VCaP (cell line): ENCODE measurements at regions not wholly inside any gene's neighbourhood (a gene's known extent, or its start where the extent isn't known, plus 50 kb on each side); places are given as distances from the start of the nearest gene placed in this dataset.

Source experiments
- H3K27ac ChIP-seq: fragments of 450-650 bp; 2 replicates; pipeline ENCODE4 v1.5.1; 2017
- CTCF ChIP-seq: fragments of 450-650 bp; conservative IDR thresholded peaks from 2 replicates; pipeline ENCODE4 v1.5.1; 2017; ENCODE audit warnings: mild to moderate bottlenecking, moderate library complexity

- no peak for TF ChIP-seq CTCF
Observed at GRCh38 chr1:221994274-221994698, 252.4 kb upstream of the DUSP10 start.

GRCh38 chr1:221993444-221993948 is 251.6 kb upstream of the DUSP10 start:
- TF ChIP-seq CTCF = no peak
- H3K27ac ChIP-seq = no peak overlapping the region

More at GRCh38 chr1:221994274-221994698, 252.4 kb upstream of the DUSP10 start:
- no peak overlapping the region for H3K27ac ChIP-seq

- TF ChIP-seq CTCF = no peak
- H3K27ac ChIP-seq = no peak overlapping the region
Observed at GRCh38 chr1:221992427-221992826, 250.5 kb upstream of the DUSP10 start.

GRCh38 chr1:221991221-221991620 is 249.3 kb upstream of the DUSP10 start:
- H3K27ac ChIP-seq = no peak overlapping the region
- no peak for TF ChIP-seq CTCF

GRCh38 chr1:221989741-221990140 is 247.9 kb upstream of the DUSP10 start:
- no peak for TF ChIP-seq CTCF
- no peak overlapping the region for H3K27ac ChIP-seq

GRCh38 chr1:221988829-221989228 is 246.9 kb upstream of the DUSP10 start:
- no peak overlapping the region for H3K27ac ChIP-seq
- no peak for TF ChIP-seq CTCF

GRCh38 chr1:221987860-221988520 is 246.1 kb upstream of the DUSP10 start:
- H3K27ac ChIP-seq = no peak overlapping the region
- TF ChIP-seq CTCF = no peak
